ENCODE measurements at regions not wholly inside any gene's neighbourhood (a gene's known extent, or its start where the extent isn't known, plus 50 kb on each side); places are given as distances from the start of the nearest gene placed in this dataset.

DNA sequence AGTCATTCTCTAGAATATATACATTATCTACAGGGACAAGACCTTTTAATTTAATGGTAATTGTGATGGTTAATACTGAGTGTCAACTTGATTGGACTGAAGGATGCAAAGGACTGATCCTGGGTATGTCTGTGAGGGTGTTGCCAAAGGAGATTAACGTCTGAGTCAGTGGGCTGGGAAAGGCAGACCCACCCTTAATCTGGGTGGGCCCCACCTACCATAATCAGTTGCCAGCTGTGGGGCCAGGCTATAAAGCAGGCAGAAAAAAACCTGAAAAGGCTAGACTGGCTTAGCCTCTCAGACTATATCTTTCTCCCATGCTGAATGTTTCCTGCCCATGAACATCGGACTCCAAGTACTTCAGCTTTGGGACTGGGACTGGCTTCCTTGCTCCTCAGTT, 112.2 kb upstream of the SMC2 start:
- Histone ChIP-seq H3K4me1 (replicated peaks in 1 of 2) (no peaks in the 10 kb centered on the region), H3K36me3 (replicated peaks in 1 of 2) (no peaks in the 10 kb centered on the region), H3K9me3 (replicated peaks in 1 of 3) (no peaks in the 10 kb centered on the region), H3K27ac (no peak overlapping the region), H3K27me3 (no peaks in the 10 kb centered on the region), H3K4me3 (no peak overlapping the region)
- intact Hi-C loops (cut with DNase I), result no loop called here
- DNase-seq, result no peak
- TF ChIP-seq POLR2A (IDR thresholded peaks at IDR 0.05), result no peak
- TF ChIP-seq, protein P1, sequence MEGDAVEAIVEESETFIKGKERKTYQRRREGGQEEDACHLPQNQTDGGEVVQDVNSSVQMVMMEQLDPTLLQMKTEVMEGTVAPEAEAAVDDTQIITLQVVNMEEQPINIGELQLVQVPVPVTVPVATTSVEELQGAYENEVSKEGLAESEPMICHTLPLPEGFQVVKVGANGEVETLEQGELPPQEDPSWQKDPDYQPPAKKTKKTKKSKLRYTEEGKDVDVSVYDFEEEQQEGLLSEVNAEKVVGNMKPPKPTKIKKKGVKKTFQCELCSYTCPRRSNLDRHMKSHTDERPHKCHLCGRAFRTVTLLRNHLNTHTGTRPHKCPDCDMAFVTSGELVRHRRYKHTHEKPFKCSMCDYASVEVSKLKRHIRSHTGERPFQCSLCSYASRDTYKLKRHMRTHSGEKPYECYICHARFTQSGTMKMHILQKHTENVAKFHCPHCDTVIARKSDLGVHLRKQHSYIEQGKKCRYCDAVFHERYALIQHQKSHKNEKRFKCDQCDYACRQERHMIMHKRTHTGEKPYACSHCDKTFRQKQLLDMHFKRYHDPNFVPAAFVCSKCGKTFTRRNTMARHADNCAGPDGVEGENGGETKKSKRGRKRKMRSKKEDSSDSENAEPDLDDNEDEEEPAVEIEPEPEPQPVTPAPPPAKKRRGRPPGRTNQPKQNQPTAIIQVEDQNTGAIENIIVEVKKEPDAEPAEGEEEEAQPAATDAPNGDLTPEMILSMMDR (IDR thresholded peaks at IDR 0.05), result no peak
- WGBS, 4 donors, result 77 to 83% (median 79%) methylated on average over 2 of the region's 2 CpGs

- WGBS, 4 donors, result 57 to 88% (median 74%) methylated on average over 1 of the region's 1 CpG
- no peaks in the 10 kb centered on the region for H3K4me1 ChIP-seq (replicated peaks in 1 of 2)
Measured at GRCh38 chr9:103985077-103985476, 109.0 kb upstream of the SMC2 start.

GRCh38 chr9:103988821-103989220, 105.3 kb upstream of the SMC2 start:
- H3K9me3 ChIP-seq (replicated peaks in 1 of 3), result no peaks in the 10 kb centered on the region
- no peak overlapping the region for H3K27ac ChIP-seq
- H3K4me1 ChIP-seq (replicated peaks in 1 of 2), result no peaks in the 10 kb centered on the region
- H3K36me3 ChIP-seq (replicated peaks in 1 of 2), result no peaks in the 10 kb centered on the region
- no peak overlapping the region for H3K4me3 ChIP-seq
- no peaks in the 10 kb centered on the region for H3K27me3 ChIP-seq
- WGBS, 4 donors, result 64 to 76% (median 73%) methylated on average over 2 of the region's 2 CpGs
- no peak for DNase-seq
- TF ChIP-seq POLR2A (IDR thresholded peaks at IDR 0.05), result no peak
- TF ChIP-seq, protein P1 (IDR thresholded peaks at IDR 0.05), result no peak
- intact Hi-C loops (cut with DNase I), result no loop called here

More at GRCh38 chr9:103985077-103985476, 109.0 kb upstream of the SMC2 start:
- Histone ChIP-seq H3K4me3 (no peak overlapping the region), H3K27ac (no peak overlapping the region), H3K36me3 (replicated peaks in 1 of 2) (no peaks in the 10 kb centered on the region), H3K27me3 (no peaks in the 10 kb centered on the region), H3K9me3 (replicated peaks in 1 of 3) (no peaks in the 10 kb centered on the region)
- no peak for DNase-seq
- TF ChIP-seq, protein P1 (IDR thresholded peaks at IDR 0.05), result no peak
- no peak for TF ChIP-seq POLR2A (IDR thresholded peaks at IDR 0.05)
- intact Hi-C loops (cut with DNase I), result no loop called here

DNA sequence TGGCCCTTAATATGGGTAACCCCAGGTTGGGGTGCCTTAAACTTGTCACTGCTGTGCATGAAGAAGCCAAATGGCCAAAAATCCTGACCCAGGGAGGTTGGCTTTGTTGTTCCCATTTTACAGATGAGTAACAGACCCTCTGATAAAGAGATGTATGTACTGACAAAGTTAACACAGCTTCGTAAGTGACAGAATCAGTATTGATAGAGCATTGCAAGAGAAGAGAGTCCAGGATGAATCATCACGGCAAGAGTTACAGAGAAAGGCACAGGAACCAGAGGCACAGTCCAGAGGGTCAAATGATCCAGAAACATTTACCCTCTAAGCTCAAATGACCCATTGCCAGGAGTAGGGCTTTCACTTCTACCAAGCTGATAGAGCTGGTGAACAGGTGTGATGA, 103.8 kb upstream of the SMC2 start:
- no peak overlapping the region for H3K4me3 ChIP-seq
- WGBS, 4 donors, result 78 to 88% (median 84%) methylated on average over 2 of the region's 2 CpGs
- intact Hi-C loops (cut with DNase I), result no loop called here

More for the DNA sequence above, 103.8 kb upstream of the SMC2 start:
- H3K36me3 ChIP-seq (replicated peaks in 1 of 2), result no peaks in the 10 kb centered on the region
- no peaks in the 10 kb centered on the region for H3K9me3 ChIP-seq (replicated peaks in 1 of 3)
- DNase-seq, result no peak
- TF ChIP-seq, protein P1 (IDR thresholded peaks at IDR 0.05), result no peak
- TF ChIP-seq POLR2A (IDR thresholded peaks at IDR 0.05), result no peak
- H3K4me1 ChIP-seq (replicated peaks in 1 of 2), result no peaks in the 10 kb centered on the region
- H3K27ac ChIP-seq, result no peak overlapping the region
- H3K27me3 ChIP-seq, result no peaks in the 10 kb centered on the region

Measured in adrenal gland (tissue), 9 donors.